Tibial artery (tissue), 4 donors: ENCODE measurements at regions not wholly inside any gene's neighbourhood (a gene's known extent, or its start where the extent isn't known, plus 50 kb on each side); places are given as distances from the start of the nearest gene placed in this dataset.

ENCODE experiments used
- DNase-seq, 2 donors: peaks; one replicate each; pipeline ENCODE4 v3.0.0-alpha.2; 2019
- H3K27ac ChIP-seq, 2 donors: fragments of 200-600 bp; sonication (generic) in 1 of 2; 1 replicate in 1 of 2; 2 replicates in 1 of 2; pipeline ENCODE4 v1.5.1; 2018 to 2019; ENCODE audit warnings: mild to moderate bottlenecking in 1 of 2
- H3K27me3 ChIP-seq, 2 donors: fragments of 200-600 bp; sonication (generic) in 1 of 2; one replicate each; pipeline versions ENCODE4 v1.5.1 to v1.6.0; 2016 to 2019
- H3K36me3 ChIP-seq, 3 donors: fragments of 200-600 bp; sonication (generic) in 2 of 3; one replicate each; pipeline ENCODE4 v1.5.1; 2016 to 2019; ENCODE audit warnings: mild to moderate bottlenecking in 2 of 3
- H3K4me1 ChIP-seq, 4 donors: fragments of 200-600 bp; sonication (generic) in 2 of 4; 1 replicate in 3 of 4; 2 replicates in 1 of 4; pipeline ENCODE4 v1.5.1; 2016 to 2019
- H3K4me3 ChIP-seq, 2 donors: fragments of 200-600 bp; sonication (generic) in 1 of 2; 1 replicate in 1 of 2; 2 replicates in 1 of 2; pipeline ENCODE4 v1.5.1; 2018 to 2019; ENCODE audit warnings: mild to moderate bottlenecking in 2 of 2
- H3K9me3 ChIP-seq, 3 donors: fragments of 200-600 bp; sonication (generic) in 1 of 3; one replicate each; pipeline ENCODE4 v1.5.1; 2016 to 2019
- intact Hi-C: fragments of 100-400 bp; cut with DNase I; formaldehyde crosslinking; loops from one replicate; pipeline ENCODE4 v1.15.0; 2023; ENCODE audit warnings: low total_unique reads
- TF ChIP-seq, protein P1 (sequence below), 2 experiments: fragments of 200-600 bp in 1 of 2; fragments of 450-650 bp in 1 of 2; IDR thresholded peaks; one replicate each; pipeline ENCODE4 v1.5.1; 2017 to 2019; ENCODE audit warnings: antibody characterized with exemption in 2 of 2, mild to moderate bottlenecking in 1 of 2, moderate library complexity in 1 of 2

DNA sequence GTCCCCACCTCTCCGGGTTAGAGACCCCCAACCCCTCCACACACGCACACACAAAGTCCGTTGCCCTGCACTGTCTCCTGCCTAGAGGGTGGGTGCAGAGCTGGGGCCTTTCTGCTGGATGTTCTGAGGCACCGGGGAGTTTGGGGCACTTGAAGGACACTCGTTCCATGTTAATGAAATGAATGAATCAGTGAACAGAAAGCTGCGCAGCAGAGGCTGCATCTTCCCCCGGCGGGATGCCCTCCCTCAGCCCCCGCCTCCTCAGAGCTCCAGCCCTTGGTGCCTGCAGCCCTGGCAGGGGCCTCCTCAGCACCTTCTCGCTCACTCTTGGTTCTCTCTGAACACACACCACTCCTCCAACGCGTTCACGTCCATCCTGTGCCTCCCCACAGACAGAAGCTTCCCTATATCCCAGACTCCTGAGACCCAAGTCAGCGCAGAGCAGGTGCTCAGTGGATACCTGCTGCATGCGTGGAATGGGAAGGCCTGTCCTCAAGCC lies 611.9 kb downstream of the TBC1D22A start:
- Histone ChIP-seq H3K4me1 (no peaks in the 10 kb centered on the region), H3K9me3 (no peaks in the 10 kb centered on the region), H3K36me3 (no peaks in the 10 kb centered on the region), H3K27me3 (peaks cover 0 to 18% of the 10 kb centered on the region in 2 donors), H3K4me3 (no peak overlapping the region), H3K27ac (no peak overlapping the region)
- TF ChIP-seq, protein P1, sequence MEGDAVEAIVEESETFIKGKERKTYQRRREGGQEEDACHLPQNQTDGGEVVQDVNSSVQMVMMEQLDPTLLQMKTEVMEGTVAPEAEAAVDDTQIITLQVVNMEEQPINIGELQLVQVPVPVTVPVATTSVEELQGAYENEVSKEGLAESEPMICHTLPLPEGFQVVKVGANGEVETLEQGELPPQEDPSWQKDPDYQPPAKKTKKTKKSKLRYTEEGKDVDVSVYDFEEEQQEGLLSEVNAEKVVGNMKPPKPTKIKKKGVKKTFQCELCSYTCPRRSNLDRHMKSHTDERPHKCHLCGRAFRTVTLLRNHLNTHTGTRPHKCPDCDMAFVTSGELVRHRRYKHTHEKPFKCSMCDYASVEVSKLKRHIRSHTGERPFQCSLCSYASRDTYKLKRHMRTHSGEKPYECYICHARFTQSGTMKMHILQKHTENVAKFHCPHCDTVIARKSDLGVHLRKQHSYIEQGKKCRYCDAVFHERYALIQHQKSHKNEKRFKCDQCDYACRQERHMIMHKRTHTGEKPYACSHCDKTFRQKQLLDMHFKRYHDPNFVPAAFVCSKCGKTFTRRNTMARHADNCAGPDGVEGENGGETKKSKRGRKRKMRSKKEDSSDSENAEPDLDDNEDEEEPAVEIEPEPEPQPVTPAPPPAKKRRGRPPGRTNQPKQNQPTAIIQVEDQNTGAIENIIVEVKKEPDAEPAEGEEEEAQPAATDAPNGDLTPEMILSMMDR (IDR thresholded peaks at IDR 0.05) = no peak
- intact Hi-C loops = no loop called here
- peak in 1 of 2 donors; percentile 9 for DNase-seq

DNA sequence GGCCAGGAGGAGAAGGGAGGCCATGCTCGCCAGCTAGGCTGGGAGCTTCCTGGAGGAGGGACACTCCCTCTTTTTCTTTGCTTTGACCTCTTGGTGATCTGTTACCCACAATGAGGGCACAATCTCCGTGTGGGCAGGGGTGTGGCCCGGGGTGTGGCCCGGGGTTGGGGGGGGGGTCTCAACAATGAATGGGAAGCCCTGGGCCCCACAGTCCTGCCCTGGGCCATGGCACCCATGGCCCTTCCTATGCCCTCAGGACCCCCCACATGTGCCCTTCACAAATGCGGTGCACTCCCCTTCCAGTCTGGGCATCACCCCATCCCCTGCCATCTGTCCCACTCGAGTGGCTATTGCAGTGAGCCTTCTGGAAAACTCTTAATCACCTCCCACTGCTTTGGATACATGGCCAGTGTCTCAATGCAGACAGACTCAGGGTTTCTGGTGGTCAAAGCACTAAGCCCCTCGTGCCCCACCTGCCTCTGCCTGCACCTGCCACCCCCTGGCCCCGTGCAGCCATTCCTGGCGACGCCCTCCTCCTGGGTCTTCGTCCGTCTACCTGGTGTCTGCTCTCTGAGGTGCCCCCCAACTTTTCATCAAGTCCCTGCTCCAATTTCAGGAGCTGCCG lies 611.3 kb downstream of the TBC1D22A start:
- intact Hi-C loops = no loop called here
- TF ChIP-seq, protein P1 (IDR thresholded peaks at IDR 0.05) = no peak
- peaks cover 0 to 18% of the 10 kb centered on the region in 2 donors for H3K27me3 ChIP-seq
- peak in 1 of 2 donors; percentile 55 for DNase-seq
- H3K4me3 ChIP-seq = no peak overlapping the region
- H3K27ac ChIP-seq = no peak overlapping the region
- H3K36me3 ChIP-seq = no peaks in the 10 kb centered on the region
- no peaks in the 10 kb centered on the region for H3K4me1 ChIP-seq
- no peaks in the 10 kb centered on the region for H3K9me3 ChIP-seq

DNA sequence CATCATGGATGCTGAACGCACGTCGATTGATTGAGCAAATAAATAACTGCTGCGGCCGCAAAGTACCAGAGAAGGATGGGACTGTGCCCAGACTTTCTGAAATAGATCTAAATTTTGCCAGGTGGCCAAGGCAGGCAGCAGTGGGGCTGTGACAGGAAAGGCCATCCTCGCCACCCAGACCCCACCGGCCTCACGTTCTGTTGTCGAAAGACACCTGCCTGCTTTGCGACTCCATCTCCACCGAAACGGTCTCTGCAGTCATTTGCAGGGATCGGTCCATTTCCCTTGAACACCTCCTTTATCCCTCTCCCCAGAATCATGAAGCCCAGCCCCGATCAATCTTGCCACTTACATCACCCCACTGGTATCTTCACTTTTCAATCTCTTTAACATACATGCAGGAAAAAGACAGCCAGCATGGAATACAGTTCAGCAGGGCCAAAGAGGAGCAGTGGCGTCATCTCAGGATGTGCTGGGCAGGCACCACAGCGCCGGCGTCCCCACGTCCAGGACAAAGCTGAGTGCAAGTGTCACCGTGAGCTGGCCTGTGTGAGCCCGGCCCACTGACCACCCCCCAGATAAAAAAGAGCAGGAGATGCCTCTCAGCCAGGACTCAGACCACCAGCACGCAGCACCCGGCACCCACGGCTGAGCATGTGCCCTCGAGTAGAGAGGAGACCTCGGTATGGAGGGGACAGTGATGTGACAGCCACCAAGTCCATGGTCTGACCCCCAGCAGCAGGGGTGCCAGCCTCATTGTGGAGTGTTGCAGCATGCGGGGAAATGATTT lies 610.3 kb downstream of the TBC1D22A start:
- Histone ChIP-seq H3K4me3 (no peak overlapping the region), H3K27me3 (peaks cover 0 to 22% of the 10 kb centered on the region in 2 donors), H3K4me1 (no peaks in the 10 kb centered on the region), H3K9me3 (no peaks in the 10 kb centered on the region), H3K36me3 (no peaks in the 10 kb centered on the region), H3K27ac (no peak overlapping the region)
- peak in 1 of 2 donors; percentile 46 for DNase-seq
- intact Hi-C loops = no loop called here
- TF ChIP-seq, protein P1 (IDR thresholded peaks at IDR 0.05) = no peak

DNA sequence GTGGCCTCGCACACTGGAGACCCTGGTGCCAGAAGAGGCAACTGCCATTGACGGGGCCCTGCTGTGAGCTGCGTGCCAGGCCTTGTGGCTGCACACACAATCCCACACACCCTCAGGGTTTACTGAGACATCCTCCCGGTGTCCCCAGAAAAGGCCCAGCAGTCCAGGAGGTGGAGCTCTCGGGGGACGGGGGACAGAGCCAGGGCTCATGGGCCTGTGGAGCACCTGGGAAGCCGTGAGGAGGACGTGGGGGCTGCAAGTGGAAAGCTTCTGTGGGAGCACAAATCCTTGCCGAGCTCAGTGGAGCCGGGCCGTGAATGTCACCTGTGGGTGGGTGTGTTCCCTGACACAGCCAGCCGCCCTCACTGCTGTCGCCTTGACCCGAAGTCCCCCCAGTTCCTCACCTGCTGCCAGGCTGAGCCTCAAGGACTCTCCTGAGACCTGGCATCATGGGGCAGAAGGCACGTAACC lies 609.7 kb downstream of the TBC1D22A start:
- Histone ChIP-seq H3K4me3 (no peak overlapping the region), H3K9me3 (no peaks in the 10 kb centered on the region), H3K27ac (no peak overlapping the region), H3K36me3 (no peaks in the 10 kb centered on the region), H3K4me1 (no peaks in the 10 kb centered on the region), H3K27me3 (peaks cover 0 to 22% of the 10 kb centered on the region in 2 donors)
- intact Hi-C loops = no loop called here
- DNase-seq = no peak
- TF ChIP-seq, protein P1 (IDR thresholded peaks at IDR 0.05) = no peak

DNA sequence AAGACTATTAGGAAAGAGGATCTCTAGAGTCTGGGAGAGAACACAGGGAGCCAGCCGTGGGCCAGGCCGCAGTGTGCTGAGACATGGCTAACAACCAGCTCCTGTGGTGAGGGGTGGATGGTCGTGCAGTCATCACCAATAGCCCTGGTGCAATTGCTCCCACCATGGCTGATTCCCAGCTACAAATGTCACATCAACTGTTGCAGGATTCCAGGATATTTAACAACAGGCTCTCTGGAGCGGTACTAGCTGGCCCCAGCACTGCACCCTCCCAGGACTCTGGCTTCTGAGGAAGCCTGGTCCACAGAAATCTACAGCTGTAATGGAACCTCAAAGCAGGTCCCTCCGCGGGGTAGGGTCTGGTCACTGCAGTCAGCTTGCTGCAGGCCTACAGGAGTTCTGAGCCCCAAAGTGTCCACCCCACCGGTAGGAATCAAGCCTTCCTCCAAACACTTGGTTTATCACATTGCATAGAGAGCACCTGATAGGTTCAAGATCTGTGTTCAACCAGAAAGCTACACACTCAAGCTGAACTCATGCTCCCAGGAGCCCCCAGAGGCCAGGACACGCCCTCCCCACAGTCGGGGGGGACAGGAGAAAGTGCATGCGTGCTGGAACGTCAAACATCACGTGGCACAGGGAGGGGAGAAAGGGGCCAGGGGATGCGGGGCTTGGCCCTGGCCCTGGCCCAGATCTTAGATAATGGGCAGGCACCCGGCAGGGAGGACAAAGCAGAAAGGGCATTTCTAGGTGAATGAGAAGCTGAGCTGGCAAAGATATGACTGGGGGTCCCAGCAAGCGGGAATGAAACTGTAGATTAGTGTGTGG lies 609.0 kb downstream of the TBC1D22A start:
- no peak for DNase-seq
- TF ChIP-seq, protein P1 (IDR thresholded peaks at IDR 0.05) = no peak
- no peak overlapping the region for H3K27ac ChIP-seq
- H3K36me3 ChIP-seq = no peaks in the 10 kb centered on the region
- no peaks in the 10 kb centered on the region for H3K4me1 ChIP-seq
- H3K27me3 ChIP-seq = peaks cover 0 to 22% of the 10 kb centered on the region in 2 donors
- no peaks in the 10 kb centered on the region for H3K9me3 ChIP-seq
- H3K4me3 ChIP-seq = no peak overlapping the region
- intact Hi-C loops = no loop called here
